IPS-15b (cell line): ENCODE measurements at regions not wholly inside any gene's neighbourhood (a gene's known extent, or its start where the extent isn't known, plus 50 kb on each side); places are given as distances from the start of the nearest gene placed in this dataset.
"Not testable (repeated sequence)": the region's sequence is repeated elsewhere in the genome, so short reads cannot be mapped to it uniquely, and the experiment has no call there.

ENCODE experiments used
- H3K27me3 ChIP-seq: one replicate; pipeline ENCODE4 v1.6.1; 2013; ENCODE audit warnings: low read length; ENCODE audit not compliant: control insufficient read depth, insufficient read depth
- H3K36me3 ChIP-seq: one replicate; pipeline ENCODE4 v1.6.1; 2013; ENCODE audit warnings: low read length; ENCODE audit not compliant: control insufficient read depth, insufficient read depth
- H3K4me1 ChIP-seq: one replicate; pipeline ENCODE4 v1.6.1; 2013; ENCODE audit warnings: mild to moderate bottlenecking, low read length; ENCODE audit not compliant: control insufficient read depth, insufficient read depth
- H3K4me3 ChIP-seq: one replicate; pipeline ENCODE4 v1.5.1; 2013; ENCODE audit warnings: low read depth, low read length
- H3K9ac ChIP-seq: one replicate; pipeline ENCODE4 v1.6.1; 2013; ENCODE audit warnings: low read depth, mild to moderate bottlenecking, low read length
- H3K9me3 ChIP-seq: one replicate; pipeline ENCODE4 v1.6.1; 2013; ENCODE audit warnings: mild to moderate bottlenecking, low read length; ENCODE audit not compliant: control insufficient read depth, insufficient read depth

- Histone ChIP-seq H3K9ac (no peak overlapping the region), H3K27me3 (no peaks in the 10 kb centered on the region), H3K36me3 (no peaks in the 10 kb centered on the region), H3K9me3 (no peaks in the 10 kb centered on the region), H3K4me3 (no peak overlapping the region), H3K4me1 (no peaks in the 10 kb centered on the region)
Measured at GRCh38 chr4:120232050-120232449, 165.4 kb upstream of the MAD2L1 start.

- H3K9me3 ChIP-seq, result no peaks in the 10 kb centered on the region
- H3K9ac ChIP-seq, result no peak overlapping the region
Measured at GRCh38 chr4:120228086-120228485, 161.4 kb upstream of the MAD2L1 start.

GRCh38 chr4:120227554-120227953, 160.9 kb upstream of the MAD2L1 start:
- no peaks in the 10 kb centered on the region for H3K27me3 ChIP-seq
- no peaks in the 10 kb centered on the region for H3K36me3 ChIP-seq
- H3K4me1 ChIP-seq, result no peaks in the 10 kb centered on the region
- H3K9ac ChIP-seq, result no peak overlapping the region
- no peak overlapping the region for H3K4me3 ChIP-seq
- H3K9me3 ChIP-seq, result no peaks in the 10 kb centered on the region

More at GRCh38 chr4:120228086-120228485, 161.4 kb upstream of the MAD2L1 start:
- Histone ChIP-seq H3K36me3 (no peaks in the 10 kb centered on the region), H3K4me3 (no peak overlapping the region), H3K4me1 (no peaks in the 10 kb centered on the region), H3K27me3 (no peaks in the 10 kb centered on the region)

GRCh38 chr4:120225527-120225926, 158.9 kb upstream of the MAD2L1 start:
- Histone ChIP-seq H3K4me1 (no peaks in the 10 kb centered on the region), H3K9ac (no peak overlapping the region), H3K36me3 (no peaks in the 10 kb centered on the region), H3K4me3 (no peak overlapping the region), H3K9me3 (no peaks in the 10 kb centered on the region), H3K27me3 (no peaks in the 10 kb centered on the region)

- Histone ChIP-seq H3K36me3 (no peaks in the 10 kb centered on the region), H3K9ac (no peak overlapping the region), H3K9me3 (no peaks in the 10 kb centered on the region), H3K27me3 (no peaks in the 10 kb centered on the region), H3K4me3 (no peak overlapping the region), H3K4me1 (no peaks in the 10 kb centered on the region)
Measured at GRCh38 chr4:120218981-120219380, 152.3 kb upstream of the MAD2L1 start.

GRCh38 chr4:120215350-120215749, 148.7 kb upstream of the MAD2L1 start:
- Histone ChIP-seq H3K4me3 (no peak overlapping the region), H3K4me1 (no peaks in the 10 kb centered on the region), H3K9me3 (no peaks in the 10 kb centered on the region), H3K36me3 (no peaks in the 10 kb centered on the region), H3K27me3 (no peaks in the 10 kb centered on the region), H3K9ac (no peak overlapping the region)

GRCh38 chr4:120211408-120212015, 144.9 kb upstream of the MAD2L1 start:
- Histone ChIP-seq H3K9ac (no peak overlapping the region), H3K4me3 (no peak overlapping the region), H3K9me3 (no peaks in the 10 kb centered on the region), H3K4me1 (no peaks in the 10 kb centered on the region), H3K36me3 (no peaks in the 10 kb centered on the region), H3K27me3 (no peaks in the 10 kb centered on the region)

GRCh38 chr4:120209706-120210105, 143.1 kb upstream of the MAD2L1 start:
- Histone ChIP-seq H3K9me3 (no peaks in the 10 kb centered on the region), H3K36me3 (no peaks in the 10 kb centered on the region), H3K9ac (no peak overlapping the region), H3K4me3 (no peak overlapping the region), H3K4me1 (no peaks in the 10 kb centered on the region), H3K27me3 (no peaks in the 10 kb centered on the region)

- Histone ChIP-seq H3K9ac (no peak overlapping the region), H3K9me3 (no peaks in the 10 kb centered on the region), H3K4me1 (peaks cover 4% of the 10 kb centered on the region), H3K4me3 (no peak overlapping the region), H3K27me3 (no peaks in the 10 kb centered on the region), H3K36me3 (no peaks in the 10 kb centered on the region)
Measured at GRCh38 chr4:120207021-120207420, 140.4 kb upstream of the MAD2L1 start.

- no peaks in the 10 kb centered on the region for H3K36me3 ChIP-seq
- H3K27me3 ChIP-seq, result no peaks in the 10 kb centered on the region
- H3K9me3 ChIP-seq, result no peaks in the 10 kb centered on the region
- no peak overlapping the region for H3K4me3 ChIP-seq
- no peak overlapping the region for H3K9ac ChIP-seq
- H3K4me1 ChIP-seq, result peaks cover 7% of the 10 kb centered on the region
Measured at GRCh38 chr4:120202222-120202621, 135.6 kb upstream of the MAD2L1 start.

GRCh38 chr4:120200573-120201110, 134.0 kb upstream of the MAD2L1 start:
- not testable (repeated sequence) for H3K4me3 ChIP-seq, H3K9me3 ChIP-seq, H3K27me3 ChIP-seq, H3K9ac ChIP-seq, H3K4me1 ChIP-seq, H3K36me3 ChIP-seq

GRCh38 chr4:120198411-120198810, 131.8 kb upstream of the MAD2L1 start:
- H3K9me3 ChIP-seq, result no peaks in the 10 kb centered on the region
- no peak overlapping the region for H3K9ac ChIP-seq
- no peaks in the 10 kb centered on the region for H3K27me3 ChIP-seq
- H3K36me3 ChIP-seq, result no peaks in the 10 kb centered on the region
- H3K4me1 ChIP-seq, result peaks cover 7% of the 10 kb centered on the region
- H3K4me3 ChIP-seq, result no peak overlapping the region
